ENCODE measurements at regions not wholly inside any gene's neighbourhood (a gene's known extent, or its start where the extent isn't known, plus 50 kb on each side); places are given as distances from the start of the nearest gene placed in this dataset.

DNA sequence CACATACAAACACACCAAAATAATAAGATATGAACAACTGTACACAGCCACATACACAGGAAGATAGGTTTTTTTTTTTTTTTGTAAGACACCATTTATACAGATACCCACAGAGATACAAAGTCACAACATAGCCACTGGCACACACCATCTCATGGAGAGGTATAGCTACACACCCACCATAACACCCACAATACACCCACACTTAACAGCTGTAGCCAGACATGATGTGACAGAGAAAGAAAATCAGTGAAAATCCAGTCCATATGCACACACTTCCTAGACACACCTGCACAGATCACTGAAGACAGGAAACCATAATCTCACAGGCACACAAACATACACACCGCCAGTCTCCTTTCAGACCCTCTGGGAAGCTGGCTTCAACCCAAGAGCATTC is 62.4 kb upstream of the PAX2 start:
- no TSS peak for BruUV-seq (replicated peaks)
- no peak for DNase-seq
- intact Hi-C loops (cut with micrococcal nuclease; ENCODE audit: unreplicated experiment) = no loop called here
- Mint-ChIP-seq H3K9me3 (ENCODE audit: low read depth, unreplicated experiment) (no peaks in the 10 kb centered on the region), H3K27ac (ENCODE audit: unreplicated experiment) (no peak overlapping the region), H3K4me1 (ENCODE audit: low read depth, unreplicated experiment) (no peaks in the 10 kb centered on the region), H3K36me3 (ENCODE audit: insufficient read depth, unreplicated experiment) (no peaks in the 10 kb centered on the region), H3K4me3 (ENCODE audit: low read depth, unreplicated experiment) (no peak overlapping the region), H3K27me3 (ENCODE audit: unreplicated experiment) (peaks cover 78% of the 10 kb centered on the region)
- TF ChIP-seq, protein P1, sequence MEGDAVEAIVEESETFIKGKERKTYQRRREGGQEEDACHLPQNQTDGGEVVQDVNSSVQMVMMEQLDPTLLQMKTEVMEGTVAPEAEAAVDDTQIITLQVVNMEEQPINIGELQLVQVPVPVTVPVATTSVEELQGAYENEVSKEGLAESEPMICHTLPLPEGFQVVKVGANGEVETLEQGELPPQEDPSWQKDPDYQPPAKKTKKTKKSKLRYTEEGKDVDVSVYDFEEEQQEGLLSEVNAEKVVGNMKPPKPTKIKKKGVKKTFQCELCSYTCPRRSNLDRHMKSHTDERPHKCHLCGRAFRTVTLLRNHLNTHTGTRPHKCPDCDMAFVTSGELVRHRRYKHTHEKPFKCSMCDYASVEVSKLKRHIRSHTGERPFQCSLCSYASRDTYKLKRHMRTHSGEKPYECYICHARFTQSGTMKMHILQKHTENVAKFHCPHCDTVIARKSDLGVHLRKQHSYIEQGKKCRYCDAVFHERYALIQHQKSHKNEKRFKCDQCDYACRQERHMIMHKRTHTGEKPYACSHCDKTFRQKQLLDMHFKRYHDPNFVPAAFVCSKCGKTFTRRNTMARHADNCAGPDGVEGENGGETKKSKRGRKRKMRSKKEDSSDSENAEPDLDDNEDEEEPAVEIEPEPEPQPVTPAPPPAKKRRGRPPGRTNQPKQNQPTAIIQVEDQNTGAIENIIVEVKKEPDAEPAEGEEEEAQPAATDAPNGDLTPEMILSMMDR (IDR thresholded peaks at IDR 0.05; ENCODE audit: unreplicated experiment) = no peak
- CTCF ChIA-PET = no interaction called here

DNA sequence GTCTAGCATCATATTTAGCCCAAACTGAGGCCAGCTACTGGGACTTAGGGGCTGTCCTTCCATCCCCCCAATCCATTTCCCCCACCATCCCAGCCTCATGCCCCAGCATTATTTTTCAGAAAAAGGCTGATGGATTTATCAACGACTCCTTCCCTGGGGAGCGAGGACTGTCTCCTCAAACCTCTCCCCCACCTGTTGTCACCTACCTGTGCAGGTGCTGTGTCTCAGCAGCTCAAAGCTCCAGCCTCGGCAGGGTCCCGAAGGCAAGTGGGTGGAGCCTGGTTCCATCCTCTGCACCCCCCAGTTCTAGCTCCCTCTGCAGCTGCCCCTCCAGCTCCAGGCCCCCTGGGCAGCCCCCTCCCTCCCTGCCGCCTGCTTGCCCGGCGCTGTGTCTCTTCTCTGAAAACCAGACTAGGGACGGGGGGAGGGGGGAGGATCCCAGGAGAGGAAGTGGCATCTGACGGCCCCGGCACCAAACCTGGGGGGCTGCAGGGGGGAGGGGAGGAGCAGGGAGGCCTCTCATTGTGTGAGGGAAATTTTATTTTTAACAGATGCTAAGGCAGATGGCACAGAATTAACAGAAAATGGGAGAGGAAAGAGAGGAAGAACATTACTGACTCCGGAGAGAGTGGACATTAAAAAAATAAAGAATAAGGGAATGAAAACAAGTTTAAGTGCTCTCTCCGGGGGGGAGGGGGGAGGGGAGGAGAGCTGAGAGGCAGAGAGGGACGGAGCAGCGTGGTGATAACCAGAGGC is 61.7 kb upstream of the PAX2 start:
- Mint-ChIP-seq H3K4me1 (ENCODE audit: low read depth, unreplicated experiment) (no peaks in the 10 kb centered on the region), H3K4me3 (ENCODE audit: low read depth, unreplicated experiment) (no peak overlapping the region), H3K36me3 (ENCODE audit: insufficient read depth, unreplicated experiment) (no peaks in the 10 kb centered on the region), H3K27me3 (ENCODE audit: unreplicated experiment) (peaks cover 81% of the 10 kb centered on the region), H3K27ac (ENCODE audit: unreplicated experiment) (no peak overlapping the region), H3K9me3 (ENCODE audit: low read depth, unreplicated experiment) (no peaks in the 10 kb centered on the region)
- BruUV-seq (replicated peaks) = no TSS peak
- intact Hi-C loops (cut with micrococcal nuclease; ENCODE audit: unreplicated experiment) = no loop called here
- CTCF ChIA-PET = no interaction called here
- TF ChIP-seq, protein P1 (IDR thresholded peaks at IDR 0.05; ENCODE audit: unreplicated experiment) = no peak
- no peak for DNase-seq

DNA sequence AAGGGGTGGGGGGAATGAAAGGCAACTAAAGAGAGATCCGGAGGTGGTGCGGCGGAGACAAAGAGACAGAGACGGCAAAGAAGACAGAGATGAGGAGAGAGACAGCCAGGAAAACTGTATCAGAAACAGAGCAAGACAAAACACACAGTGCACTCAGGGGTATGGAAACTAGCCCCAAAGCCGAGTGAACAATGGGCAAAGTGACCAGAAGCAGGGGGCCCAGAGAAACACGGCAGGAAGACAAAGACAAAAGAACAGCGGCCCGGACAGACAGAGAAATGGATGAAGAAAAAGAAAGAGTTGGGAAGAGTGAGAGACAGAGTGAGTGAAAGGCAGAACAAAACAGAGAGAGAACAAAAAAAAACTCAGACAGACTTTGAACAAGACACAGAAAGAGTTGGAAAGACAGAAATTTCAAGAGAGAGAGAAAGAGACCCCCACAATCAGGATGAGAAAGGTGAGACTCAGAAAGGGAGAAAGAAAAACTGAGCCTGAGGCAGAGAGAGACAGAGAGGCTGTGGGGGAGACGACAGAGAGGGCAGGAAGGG is 60.6 kb upstream of the PAX2 start:
- intact Hi-C loops (cut with micrococcal nuclease; ENCODE audit: unreplicated experiment) = no loop called here
- CTCF ChIA-PET = no interaction called here
- no TSS peak for BruUV-seq (replicated peaks)
- peaks cover 79% of the 10 kb centered on the region for H3K27me3 Mint-ChIP-seq (ENCODE audit: unreplicated experiment)
- H3K9me3 Mint-ChIP-seq (ENCODE audit: low read depth, unreplicated experiment) = no peaks in the 10 kb centered on the region
- no peaks in the 10 kb centered on the region for H3K4me1 Mint-ChIP-seq (ENCODE audit: low read depth, unreplicated experiment)
- H3K27ac Mint-ChIP-seq (ENCODE audit: unreplicated experiment) = no peak overlapping the region
- no peaks in the 10 kb centered on the region for H3K36me3 Mint-ChIP-seq (ENCODE audit: insufficient read depth, unreplicated experiment)
- H3K4me3 Mint-ChIP-seq (ENCODE audit: low read depth, unreplicated experiment) = no peak overlapping the region
- TF ChIP-seq, protein P1 (IDR thresholded peaks at IDR 0.05; ENCODE audit: unreplicated experiment) = no peak
- DNase-seq = no peak

DNA sequence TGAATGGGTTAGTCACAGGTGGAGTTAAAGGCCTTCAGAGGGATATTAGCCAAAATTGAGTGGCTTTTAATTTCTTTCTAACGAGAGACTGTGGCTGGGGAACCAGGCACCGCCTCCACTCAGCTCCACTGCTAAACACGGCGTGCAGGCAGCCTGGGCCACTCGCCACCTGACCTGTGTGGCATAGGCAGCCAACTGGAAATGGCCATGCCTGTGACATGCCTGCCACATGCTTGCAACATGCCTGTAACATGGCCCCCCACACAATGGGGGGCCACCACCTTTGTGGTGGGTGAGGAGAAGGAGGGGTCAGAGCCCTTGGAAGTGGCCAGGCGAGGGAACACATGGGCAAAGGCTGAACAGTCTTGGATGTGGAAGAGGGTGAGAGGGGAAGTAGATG is 60.1 kb upstream of the PAX2 start:
- intact Hi-C loops (cut with micrococcal nuclease; ENCODE audit: unreplicated experiment) = no loop called here
- no peak overlapping the region for H3K4me3 Mint-ChIP-seq (ENCODE audit: low read depth, unreplicated experiment)
- no TSS peak for BruUV-seq (replicated peaks)
- TF ChIP-seq, protein P1 (IDR thresholded peaks at IDR 0.05; ENCODE audit: unreplicated experiment) = no peak
- H3K4me1 Mint-ChIP-seq (ENCODE audit: low read depth, unreplicated experiment) = no peaks in the 10 kb centered on the region
- H3K27ac Mint-ChIP-seq (ENCODE audit: unreplicated experiment) = no peak overlapping the region
- no peaks in the 10 kb centered on the region for H3K9me3 Mint-ChIP-seq (ENCODE audit: low read depth, unreplicated experiment)
- DNase-seq = no peak
- CTCF ChIA-PET = no interaction called here
- H3K27me3 Mint-ChIP-seq (ENCODE audit: unreplicated experiment) = peaks cover 78% of the 10 kb centered on the region
- H3K36me3 Mint-ChIP-seq (ENCODE audit: insufficient read depth, unreplicated experiment) = no peaks in the 10 kb centered on the region

Measured in Calu3 (cell line).